ENCODE measurements at regions not wholly inside any gene's neighbourhood (a gene's known extent, or its start where the extent isn't known, plus 50 kb on each side); places are given as distances from the start of the nearest gene placed in this dataset.

DNA sequence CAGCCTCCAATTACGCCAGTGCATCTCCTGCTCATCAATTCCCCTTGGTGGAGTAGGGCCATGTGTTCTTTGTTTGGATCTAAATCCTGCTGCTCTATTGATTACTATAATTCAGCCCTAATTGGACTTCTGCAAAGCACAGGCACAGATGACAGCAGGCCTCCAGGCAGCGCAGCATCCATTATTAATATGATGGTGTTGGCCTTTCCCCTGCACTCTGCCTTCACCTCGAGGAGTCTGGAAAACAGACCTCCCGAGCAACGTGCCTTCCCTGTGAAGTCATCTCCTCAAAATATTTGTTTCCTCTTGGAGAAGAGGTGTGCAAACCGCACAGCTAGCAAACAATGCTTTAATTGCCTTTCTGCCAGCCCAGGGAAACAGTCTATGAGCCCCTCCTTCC lies 92.5 kb downstream of the UQCRFS1 start:
- no peak for TF ChIP-seq KDM1A (IDR thresholded peaks at IDR 0.05; ENCODE audit: low read depth)
- no peak for TF ChIP-seq EHF (CRISPR knock-in tag; IDR thresholded peaks at IDR 0.05)
- TF ChIP-seq, protein P1, sequence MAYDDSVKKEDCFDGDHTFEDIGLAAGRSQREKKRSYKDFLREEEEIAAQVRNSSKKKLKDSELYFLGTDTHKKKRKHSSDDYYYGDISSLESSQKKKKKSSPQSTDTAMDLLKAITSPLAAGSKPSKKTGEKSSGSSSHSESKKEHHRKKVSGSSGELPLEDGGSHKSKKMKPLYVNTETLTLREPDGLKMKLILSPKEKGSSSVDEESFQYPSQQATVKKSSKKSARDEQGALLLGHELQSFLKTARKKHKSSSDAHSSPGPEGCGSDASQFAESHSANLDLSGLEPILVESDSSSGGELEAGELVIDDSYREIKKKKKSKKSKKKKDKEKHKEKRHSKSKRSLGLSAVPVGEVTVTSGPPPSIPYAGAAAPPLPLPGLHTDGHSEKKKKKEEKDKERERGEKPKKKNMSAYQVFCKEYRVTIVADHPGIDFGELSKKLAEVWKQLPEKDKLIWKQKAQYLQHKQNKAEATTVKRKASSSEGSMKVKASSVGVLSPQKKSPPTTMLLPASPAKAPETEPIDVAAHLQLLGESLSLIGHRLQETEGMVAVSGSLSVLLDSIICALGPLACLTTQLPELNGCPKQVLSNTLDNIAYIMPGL (CRISPR knock-in tag; IDR thresholded peaks at IDR 0.05; ENCODE audit: borderline replicate concordance) = no peak
- no peak for TF ChIP-seq CHD2 (IDR thresholded peaks at IDR 0.05; ENCODE audit: low read length, partially characterized antibody)
- TF ChIP-seq EHMT2 (IDR thresholded peaks at IDR 0.05; ENCODE audit: low read depth) = no peak
- TF ChIP-seq, protein P2, sequence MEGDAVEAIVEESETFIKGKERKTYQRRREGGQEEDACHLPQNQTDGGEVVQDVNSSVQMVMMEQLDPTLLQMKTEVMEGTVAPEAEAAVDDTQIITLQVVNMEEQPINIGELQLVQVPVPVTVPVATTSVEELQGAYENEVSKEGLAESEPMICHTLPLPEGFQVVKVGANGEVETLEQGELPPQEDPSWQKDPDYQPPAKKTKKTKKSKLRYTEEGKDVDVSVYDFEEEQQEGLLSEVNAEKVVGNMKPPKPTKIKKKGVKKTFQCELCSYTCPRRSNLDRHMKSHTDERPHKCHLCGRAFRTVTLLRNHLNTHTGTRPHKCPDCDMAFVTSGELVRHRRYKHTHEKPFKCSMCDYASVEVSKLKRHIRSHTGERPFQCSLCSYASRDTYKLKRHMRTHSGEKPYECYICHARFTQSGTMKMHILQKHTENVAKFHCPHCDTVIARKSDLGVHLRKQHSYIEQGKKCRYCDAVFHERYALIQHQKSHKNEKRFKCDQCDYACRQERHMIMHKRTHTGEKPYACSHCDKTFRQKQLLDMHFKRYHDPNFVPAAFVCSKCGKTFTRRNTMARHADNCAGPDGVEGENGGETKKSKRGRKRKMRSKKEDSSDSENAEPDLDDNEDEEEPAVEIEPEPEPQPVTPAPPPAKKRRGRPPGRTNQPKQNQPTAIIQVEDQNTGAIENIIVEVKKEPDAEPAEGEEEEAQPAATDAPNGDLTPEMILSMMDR (IDR thresholded peaks at IDR 0.05) = no peak
- TF ChIP-seq HEYL (CRISPR knock-in tag; IDR thresholded peaks at IDR 0.05) = no peak
- TF ChIP-seq ZSCAN20 (CRISPR knock-in tag; IDR thresholded peaks at IDR 0.05) = no peak
- no peak for TF ChIP-seq JUNB (IDR thresholded peaks at IDR 0.05)
- TF ChIP-seq SMC3 (IDR thresholded peaks at IDR 0.05) = no peak
- no peak for TF ChIP-seq HOXB13 (CRISPR knock-in tag; IDR thresholded peaks at IDR 0.05; ENCODE audit: low read depth)
- no peak for TF ChIP-seq POLR2A (IDR thresholded peaks at IDR 0.05; ENCODE audit: low read length)
- TF ChIP-seq RARB (CRISPR knock-in tag; IDR thresholded peaks at IDR 0.05) = no peak
- TF ChIP-seq FOSB (CRISPR knock-in tag; IDR thresholded peaks at IDR 0.05) = no peak
- TF ChIP-seq, protein P3, sequence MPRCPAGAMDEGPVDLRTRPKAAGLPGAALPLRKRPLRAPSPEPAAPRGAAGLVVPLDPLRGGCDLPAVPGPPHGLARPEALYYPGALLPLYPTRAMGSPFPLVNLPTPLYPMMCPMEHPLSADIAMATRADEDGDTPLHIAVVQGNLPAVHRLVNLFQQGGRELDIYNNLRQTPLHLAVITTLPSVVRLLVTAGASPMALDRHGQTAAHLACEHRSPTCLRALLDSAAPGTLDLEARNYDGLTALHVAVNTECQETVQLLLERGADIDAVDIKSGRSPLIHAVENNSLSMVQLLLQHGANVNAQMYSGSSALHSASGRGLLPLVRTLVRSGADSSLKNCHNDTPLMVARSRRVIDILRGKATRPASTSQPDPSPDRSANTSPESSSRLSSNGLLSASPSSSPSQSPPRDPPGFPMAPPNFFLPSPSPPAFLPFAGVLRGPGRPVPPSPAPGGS (IDR thresholded peaks at IDR 0.05) = no peak
- TF ChIP-seq MAZ (IDR thresholded peaks at IDR 0.05; ENCODE audit: borderline replicate concordance, low read depth, low read length) = no peak
- no peak for TF ChIP-seq NPAS2 (CRISPR knock-in tag; IDR thresholded peaks at IDR 0.05; ENCODE audit: borderline replicate concordance)
- no peak for TF ChIP-seq GATA3 (IDR thresholded peaks at IDR 0.05; ENCODE audit: borderline replicate concordance)
- TF ChIP-seq CEBPB (IDR thresholded peaks at IDR 0.05) = no peak
- no peak for DNase-seq (ENCODE audit: low read depth in 1 of 2, low spot score in 1 of 2)
- no peaks in the 10 kb centered on the region for H3K4me1 ChIP-seq
- H3K4me3 ChIP-seq = no peak overlapping the region
- peaks cover 22% of the 10 kb centered on the region; the same call in 2 of the 3 replicates for H3K9me3 ChIP-seq
- 9% methylated on average over 6 of the region's 6 CpGs for WGBS (ENCODE audit: missing lambda C conversion rate)
- ATAC-seq = no peak
- no peak for FAIRE-seq
- ChIA-PET CTCF (no interaction called here), POLR2A (no interaction called here)
- no peak overlapping the region for H3K4me2 ChIP-seq
- no peak overlapping the region for H3K27ac ChIP-seq

DNA sequence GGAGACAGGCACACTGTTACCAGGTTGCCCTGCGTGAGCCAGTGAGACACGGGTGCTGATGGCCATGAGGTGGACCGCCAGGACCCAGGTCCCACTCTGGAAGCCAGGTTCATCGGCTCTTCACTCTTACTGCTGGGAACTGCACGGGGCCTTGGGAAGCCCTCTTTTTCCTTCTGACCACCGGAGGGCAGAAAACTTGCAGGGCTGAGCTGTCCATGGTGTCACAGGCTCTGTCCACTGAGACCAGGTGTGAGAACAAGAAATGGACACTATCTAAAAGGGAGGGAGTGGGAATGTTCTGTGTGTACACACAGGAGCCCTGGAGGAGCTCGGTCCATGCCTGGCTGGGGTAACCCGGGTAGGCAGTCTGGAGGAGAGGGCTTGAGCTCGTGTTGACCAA lies 93.4 kb downstream of the UQCRFS1 start:
- CTCF ChIA-PET = no interaction called here
- Histone ChIP-seq H3K27ac (no peak overlapping the region), H3K4me1 (no peaks in the 10 kb centered on the region), H3K9me3 (peaks cover 22% of the 10 kb centered on the region; the same call in 2 of the 3 replicates), H3K4me2 (no peak overlapping the region), H3K4me3 (no peak overlapping the region)
- POLR2A ChIA-PET = no interaction called here
- ATAC-seq (peak in 1 of 2 experiments; percentile 51; a peak in 3 of 6 replicates), DNase-seq (ENCODE audit: low read depth in 1 of 2, low spot score in 1 of 2) (no peak), FAIRE-seq (no peak)
- under 1% methylated on average over 9 of the region's 9 CpGs for WGBS (ENCODE audit: missing lambda C conversion rate)
- TF ChIP-seq KDM5A (IDR thresholded peaks at IDR 0.05) = no peak
- TF ChIP-seq, protein P4, sequence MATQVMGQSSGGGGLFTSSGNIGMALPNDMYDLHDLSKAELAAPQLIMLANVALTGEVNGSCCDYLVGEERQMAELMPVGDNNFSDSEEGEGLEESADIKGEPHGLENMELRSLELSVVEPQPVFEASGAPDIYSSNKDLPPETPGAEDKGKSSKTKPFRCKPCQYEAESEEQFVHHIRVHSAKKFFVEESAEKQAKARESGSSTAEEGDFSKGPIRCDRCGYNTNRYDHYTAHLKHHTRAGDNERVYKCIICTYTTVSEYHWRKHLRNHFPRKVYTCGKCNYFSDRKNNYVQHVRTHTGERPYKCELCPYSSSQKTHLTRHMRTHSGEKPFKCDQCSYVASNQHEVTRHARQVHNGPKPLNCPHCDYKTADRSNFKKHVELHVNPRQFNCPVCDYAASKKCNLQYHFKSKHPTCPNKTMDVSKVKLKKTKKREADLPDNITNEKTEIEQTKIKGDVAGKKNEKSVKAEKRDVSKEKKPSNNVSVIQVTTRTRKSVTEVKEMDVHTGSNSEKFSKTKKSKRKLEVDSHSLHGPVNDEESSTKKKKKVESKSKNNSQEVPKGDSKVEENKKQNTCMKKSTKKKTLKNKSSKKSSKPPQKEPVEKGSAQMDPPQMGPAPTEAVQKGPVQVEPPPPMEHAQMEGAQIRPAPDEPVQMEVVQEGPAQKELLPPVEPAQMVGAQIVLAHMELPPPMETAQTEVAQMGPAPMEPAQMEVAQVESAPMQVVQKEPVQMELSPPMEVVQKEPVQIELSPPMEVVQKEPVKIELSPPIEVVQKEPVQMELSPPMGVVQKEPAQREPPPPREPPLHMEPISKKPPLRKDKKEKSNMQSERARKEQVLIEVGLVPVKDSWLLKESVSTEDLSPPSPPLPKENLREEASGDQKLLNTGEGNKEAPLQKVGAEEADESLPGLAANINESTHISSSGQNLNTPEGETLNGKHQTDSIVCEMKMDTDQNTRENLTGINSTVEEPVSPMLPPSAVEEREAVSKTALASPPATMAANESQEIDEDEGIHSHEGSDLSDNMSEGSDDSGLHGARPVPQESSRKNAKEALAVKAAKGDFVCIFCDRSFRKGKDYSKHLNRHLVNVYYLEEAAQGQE (IDR thresholded peaks at IDR 0.05) = peak; percentile 54; the same call in 1 of the 2 replicates

Measured in A549 (cell line).